Endodermal cell (in vitro differentiated cells): ENCODE measurements at regions not wholly inside any gene's neighbourhood (a gene's known extent, or its start where the extent isn't known, plus 50 kb on each side); places are given as distances from the start of the nearest gene placed in this dataset.
A peak's percentile ranks its signal among the peaks of the same experiment; 100 is the strongest.

Experiments
- DNase-seq: peaks from one replicate; pipeline ENCODE4 v3.0.0-alpha.2; 2017
- H3K27ac ChIP-seq: 2 replicates; pipeline ENCODE4 v1.5.1; 2013; ENCODE audit warnings: mild to moderate bottlenecking, low read depth, low read length, moderate library complexity
- H3K27me3 ChIP-seq: 2 replicates; pipeline ENCODE4 v1.6.1; 2013; ENCODE audit warnings: mild to moderate bottlenecking, low read length, moderate library complexity; ENCODE audit not compliant: insufficient read depth, control insufficient read depth, poor library complexity, severe bottlenecking
- H3K36me3 ChIP-seq: 2 replicates; pipeline ENCODE4 v1.7.0; 2013; ENCODE audit warnings: mild to moderate bottlenecking, low read length, moderate library complexity; ENCODE audit not compliant: control insufficient read depth, insufficient read depth
- H3K4me1 ChIP-seq: one replicate; pipeline ENCODE4 v1.7.0; 2013; ENCODE audit warnings: low read length; ENCODE audit not compliant: control insufficient read depth, insufficient read depth
- H3K4me3 ChIP-seq: 2 replicates; pipeline ENCODE4 v1.5.1; 2013; ENCODE audit warnings: mild to moderate bottlenecking, low read length, moderate library complexity
- H3K9ac ChIP-seq: 2 replicates; pipeline ENCODE4 v1.6.1; 2013; ENCODE audit warnings: mild to moderate bottlenecking, low read length, moderate library complexity; ENCODE audit not compliant: poor library complexity, severe bottlenecking; ENCODE audit errors: extremely low read depth
- H3K9me3 ChIP-seq: 2 replicates; pipeline ENCODE4 v1.6.1; 2013; ENCODE audit warnings: mild to moderate bottlenecking, low read length, moderate library complexity; ENCODE audit not compliant: control insufficient read depth
- H3K27ac Mint-ChIP-seq: 2 replicates; pipeline ENCODE4 v1.8.0; 2020; ENCODE audit warnings: mixed read lengths
- H3K27me3 Mint-ChIP-seq: 2 replicates; pipeline ENCODE4 v1.8.0; 2021; ENCODE audit warnings: mild to moderate bottlenecking, mixed read lengths; ENCODE audit not compliant: insufficient read depth
- H3K36me3 Mint-ChIP-seq: 2 replicates; pipeline ENCODE4 v1.8.0; 2020; ENCODE audit warnings: low read depth, mixed read lengths
- H3K4me1 Mint-ChIP-seq: 2 replicates; pipeline ENCODE4 v1.8.0; 2020; ENCODE audit warnings: mixed read lengths
- H3K4me3 Mint-ChIP-seq: 2 replicates; pipeline ENCODE4 v1.8.0; 2020; ENCODE audit warnings: mild to moderate bottlenecking, moderate library complexity, mixed read lengths
- H3K9me3 Mint-ChIP-seq: 2 replicates; pipeline ENCODE4 v1.8.0; 2020; ENCODE audit warnings: mild to moderate bottlenecking, mixed read lengths
- WGBS, 2 experiments: methylation state at CpG; one replicate each; pipeline versions ENCODE4 v1.1.5 to v1.1.7; 2013; ENCODE audit warnings: missing lambda C conversion rate in 2 of 2, mixed read lengths in 1 of 2; ENCODE audit not compliant: insufficient coverage in 1 of 2, insufficient read length in 1 of 2; 5-methylcytosine and 5-hydroxymethylcytosine counted together
- TF ChIP-seq, protein P1 (sequence below): fragments of 200-600 bp; sonication (generic); conservative IDR thresholded peaks from 2 replicates; pipeline ENCODE4 v1.5.0; 2021; ENCODE audit warnings: antibody characterized with exemption, mild to moderate bottlenecking

GRCh38 chr19:31781542-31781941, 432.3 kb upstream of the TSHZ3 start:
- no peaks in the 10 kb centered on the region for H3K36me3 Mint-ChIP-seq
- no peak overlapping the region for H3K27ac Mint-ChIP-seq
- no peak overlapping the region for H3K27ac ChIP-seq
- TF ChIP-seq, protein P1, sequence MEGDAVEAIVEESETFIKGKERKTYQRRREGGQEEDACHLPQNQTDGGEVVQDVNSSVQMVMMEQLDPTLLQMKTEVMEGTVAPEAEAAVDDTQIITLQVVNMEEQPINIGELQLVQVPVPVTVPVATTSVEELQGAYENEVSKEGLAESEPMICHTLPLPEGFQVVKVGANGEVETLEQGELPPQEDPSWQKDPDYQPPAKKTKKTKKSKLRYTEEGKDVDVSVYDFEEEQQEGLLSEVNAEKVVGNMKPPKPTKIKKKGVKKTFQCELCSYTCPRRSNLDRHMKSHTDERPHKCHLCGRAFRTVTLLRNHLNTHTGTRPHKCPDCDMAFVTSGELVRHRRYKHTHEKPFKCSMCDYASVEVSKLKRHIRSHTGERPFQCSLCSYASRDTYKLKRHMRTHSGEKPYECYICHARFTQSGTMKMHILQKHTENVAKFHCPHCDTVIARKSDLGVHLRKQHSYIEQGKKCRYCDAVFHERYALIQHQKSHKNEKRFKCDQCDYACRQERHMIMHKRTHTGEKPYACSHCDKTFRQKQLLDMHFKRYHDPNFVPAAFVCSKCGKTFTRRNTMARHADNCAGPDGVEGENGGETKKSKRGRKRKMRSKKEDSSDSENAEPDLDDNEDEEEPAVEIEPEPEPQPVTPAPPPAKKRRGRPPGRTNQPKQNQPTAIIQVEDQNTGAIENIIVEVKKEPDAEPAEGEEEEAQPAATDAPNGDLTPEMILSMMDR: no peak
- no peaks in the 10 kb centered on the region for H3K9me3 ChIP-seq
- no peaks in the 10 kb centered on the region for H3K27me3 ChIP-seq
- H3K4me3 Mint-ChIP-seq: no peak overlapping the region
- H3K4me1 ChIP-seq: peaks cover 11% of the 10 kb centered on the region
- DNase-seq: no peak
- no peak overlapping the region for H3K9ac ChIP-seq
- 90 to 95% methylated on average over 4 of the region's 4 CpGs for WGBS, 2 experiments
- H3K4me3 ChIP-seq: no peak overlapping the region
- peaks cover 10% of the 10 kb centered on the region for H3K4me1 Mint-ChIP-seq
- H3K27me3 Mint-ChIP-seq: no peaks in the 10 kb centered on the region
- no peaks in the 10 kb centered on the region for H3K36me3 ChIP-seq
- no peaks in the 10 kb centered on the region for H3K9me3 Mint-ChIP-seq

GRCh38 chr19:31783592-31783991, 434.4 kb upstream of the TSHZ3 start:
- no peaks in the 10 kb centered on the region for H3K36me3 Mint-ChIP-seq
- no peaks in the 10 kb centered on the region for H3K36me3 ChIP-seq
- no peak overlapping the region for H3K27ac Mint-ChIP-seq
- no peak overlapping the region for H3K4me3 ChIP-seq
- no peak overlapping the region for H3K4me3 Mint-ChIP-seq
- peaks cover 12% of the 10 kb centered on the region for H3K4me1 Mint-ChIP-seq
- H3K27me3 Mint-ChIP-seq: no peaks in the 10 kb centered on the region
- H3K27ac ChIP-seq: no peak overlapping the region
- WGBS, 2 experiments: 84 to 92% methylated on average over 2 to 9 of the region's 9 CpGs
- TF ChIP-seq, protein P1: no peak
- no peak for DNase-seq
- H3K4me1 ChIP-seq: peaks cover 11% of the 10 kb centered on the region
- H3K9me3 Mint-ChIP-seq: no peaks in the 10 kb centered on the region
- no peaks in the 10 kb centered on the region for H3K27me3 ChIP-seq
- H3K9me3 ChIP-seq: no peaks in the 10 kb centered on the region
- no peak overlapping the region for H3K9ac ChIP-seq

DNA sequence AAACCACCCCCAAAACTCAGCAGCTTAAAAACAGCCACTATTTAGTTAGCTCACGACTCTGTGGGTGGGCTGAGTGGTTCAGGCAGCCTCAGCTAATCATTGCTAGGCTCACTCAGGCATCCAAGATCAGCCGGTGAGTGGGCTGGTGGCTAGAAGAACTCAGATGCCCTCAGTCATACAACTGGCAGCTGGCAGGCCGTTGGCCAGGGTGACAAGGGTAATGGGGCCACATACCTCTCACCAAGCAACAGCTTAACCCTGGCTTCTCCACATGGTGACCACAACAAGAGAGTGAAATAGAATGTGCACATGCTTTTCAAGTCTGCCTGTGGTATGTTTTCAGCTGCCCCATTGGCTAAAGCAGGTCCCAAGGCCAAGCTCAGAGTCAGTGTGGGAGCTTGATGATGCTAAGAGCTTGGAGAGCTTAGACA, 435.4 kb upstream of the TSHZ3 start:
- WGBS, 2 experiments: 51 to 86% methylated on average over 3 of the region's 3 CpGs
- Mint-ChIP-seq H3K4me1 (peaks cover 14% of the 10 kb centered on the region), H3K36me3 (no peaks in the 10 kb centered on the region), H3K4me3 (no peak overlapping the region), H3K27me3 (no peaks in the 10 kb centered on the region), H3K27ac (no peak overlapping the region), H3K9me3 (no peaks in the 10 kb centered on the region)
- Histone ChIP-seq H3K9ac (no peak overlapping the region), H3K36me3 (no peaks in the 10 kb centered on the region), H3K27ac (no peak overlapping the region), H3K9me3 (no peaks in the 10 kb centered on the region), H3K27me3 (no peaks in the 10 kb centered on the region), H3K4me1 (peaks cover 11% of the 10 kb centered on the region), H3K4me3 (no peak overlapping the region)
- TF ChIP-seq, protein P1: no peak
- peak; percentile 52 for DNase-seq
